Kidney epithelial cell (primary cell): ENCODE measurements at regions not wholly inside any gene's neighbourhood (a gene's known extent, or its start where the extent isn't known, plus 50 kb on each side); places are given as distances from the start of the nearest gene placed in this dataset.

Source experiments
- DNase-seq: peaks from one replicate; pipeline ENCODE4 v3.0.0-alpha.2; 2010; ENCODE audit warnings: low read depth
- H3K27me3 ChIP-seq: 2 replicates; pipeline ENCODE4 v1.6.0; 2011; ENCODE audit warnings: low read length; ENCODE audit not compliant: control insufficient read depth, insufficient read depth
- H3K36me3 ChIP-seq: 2 replicates; pipeline ENCODE4 v1.5.1; 2011; ENCODE audit warnings: low read length; ENCODE audit not compliant: control insufficient read depth, insufficient read depth
- H3K4me3 ChIP-seq: 2 replicates; pipeline ENCODE4 v1.5.1; 2011; ENCODE audit warnings: low read depth, mild to moderate bottlenecking, control low read depth, low read length
- CTCF ChIP-seq: IDR thresholded peaks from 2 replicates; pipeline ENCODE4 v1.5.1; 2011; ENCODE audit warnings: mild to moderate bottlenecking, moderate library complexity, low read length, control low read depth, inconsistent platforms; ENCODE audit not compliant: insufficient read depth, poor library complexity, severe bottlenecking

GRCh38 chr5:97406946-97407676 is 224.1 kb upstream of the RIOK2 start:
- no peaks in the 10 kb centered on the region for H3K27me3 ChIP-seq
- no peak for DNase-seq

GRCh38 chr5:97408331-97408730 is 225.3 kb upstream of the RIOK2 start:
- TF ChIP-seq CTCF = no peak
- DNase-seq = no peak
- Histone ChIP-seq H3K4me3 (no peak overlapping the region), H3K27me3 (no peaks in the 10 kb centered on the region), H3K36me3 (no peaks in the 10 kb centered on the region)

More at GRCh38 chr5:97406946-97407676, 224.1 kb upstream of the RIOK2 start:
- H3K4me3 ChIP-seq = no peak overlapping the region
- no peak for TF ChIP-seq CTCF
- H3K36me3 ChIP-seq = no peaks in the 10 kb centered on the region

GRCh38 chr5:97412959-97413358 is 229.9 kb upstream of the RIOK2 start:
- Histone ChIP-seq H3K27me3 (no peaks in the 10 kb centered on the region), H3K36me3 (no peaks in the 10 kb centered on the region), H3K4me3 (no peak overlapping the region)
- DNase-seq = no peak
- TF ChIP-seq CTCF = no peak

GRCh38 chr5:97417986-97418385 is 234.9 kb upstream of the RIOK2 start:
- Histone ChIP-seq H3K27me3 (no peaks in the 10 kb centered on the region), H3K4me3 (no peak overlapping the region), H3K36me3 (no peaks in the 10 kb centered on the region)
- DNase-seq = no peak
- no peak for TF ChIP-seq CTCF

- Histone ChIP-seq H3K27me3 (no peaks in the 10 kb centered on the region), H3K4me3 (no peak overlapping the region), H3K36me3 (no peaks in the 10 kb centered on the region)
- no peak for DNase-seq
- no peak for TF ChIP-seq CTCF
These were observed 235.4 kb upstream of the RIOK2 start for GRCh38 chr5:97418462-97418861.

- TF ChIP-seq CTCF = no peak
- Histone ChIP-seq H3K36me3 (no peaks in the 10 kb centered on the region), H3K4me3 (no peak overlapping the region), H3K27me3 (no peaks in the 10 kb centered on the region)
- DNase-seq = no peak
These were observed 237.6 kb upstream of the RIOK2 start for GRCh38 chr5:97420646-97421045.
